Chondrocyte (in vitro differentiated cells): ENCODE measurements at regions not wholly inside any gene's neighbourhood (a gene's known extent, or its start where the extent isn't known, plus 50 kb on each side); places are given as distances from the start of the nearest gene placed in this dataset.
"Not testable (repeated sequence)": the region's sequence is repeated elsewhere in the genome, so short reads cannot be mapped to it uniquely, and the experiment has no call there.

Experiments
- DNase-seq: peaks from one replicate; pipeline ENCODE4 v3.0.0; 2021; ENCODE audit warnings: mixed read lengths, low spot score
- H3K27ac Mint-ChIP-seq: one replicate; pipeline ENCODE4 v1.8.0; 2021; ENCODE audit warnings: mild to moderate bottlenecking, moderate library complexity, mixed read lengths; ENCODE audit not compliant: unreplicated experiment
- H3K27me3 Mint-ChIP-seq: 2 replicates; pipeline ENCODE4 v1.8.0; 2021; ENCODE audit warnings: low read depth, mixed read lengths
- H3K36me3 Mint-ChIP-seq: 2 replicates; pipeline ENCODE4 v1.8.0; 2021; ENCODE audit warnings: low read depth, mixed read lengths
- H3K4me1 Mint-ChIP-seq: 2 replicates; pipeline ENCODE4 v1.8.0; 2021; ENCODE audit warnings: low read depth, mild to moderate bottlenecking, mixed read lengths
- H3K4me3 Mint-ChIP-seq: one replicate; pipeline ENCODE4 v1.8.0; 2021; ENCODE audit warnings: mild to moderate bottlenecking, moderate library complexity, mixed read lengths; ENCODE audit not compliant: unreplicated experiment
- H3K9me3 Mint-ChIP-seq: 2 replicates; pipeline ENCODE4 v1.8.0; 2021; ENCODE audit warnings: low read depth, mixed read lengths
- TF ChIP-seq, protein P1 (sequence below): fragments of 200-600 bp; sonication (generic); IDR thresholded peaks from 2 replicates; pipeline ENCODE4 v1.5.0; 2021; ENCODE audit warnings: antibody characterized with exemption, mild to moderate bottlenecking, moderate library complexity

DNA sequence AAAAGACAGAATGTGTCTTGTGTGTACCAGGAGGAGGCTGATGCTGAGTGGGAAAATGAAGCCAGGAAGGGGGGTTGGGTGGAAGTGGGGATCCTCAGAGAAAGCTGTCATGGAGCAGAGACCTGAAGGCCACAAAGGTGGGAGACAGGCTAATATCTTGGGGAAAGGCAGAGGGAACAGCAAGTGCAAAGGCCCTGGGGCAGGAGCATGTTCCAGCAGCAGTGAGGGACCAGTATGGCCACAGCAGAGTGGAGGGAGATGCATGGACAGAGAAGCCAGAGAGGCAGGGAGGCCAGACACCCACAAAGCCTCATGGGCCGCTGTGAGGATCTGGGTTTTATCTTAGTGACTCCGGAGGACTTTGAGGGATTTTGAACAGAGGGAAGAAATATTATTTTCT, 254.2 kb upstream of the SULF2 start:
- no peaks in the 10 kb centered on the region for H3K36me3 Mint-ChIP-seq
- no peaks in the 10 kb centered on the region for H3K4me1 Mint-ChIP-seq
- peaks cover 4% of the 10 kb centered on the region for H3K9me3 Mint-ChIP-seq
- DNase-seq: no peak
- H3K27ac Mint-ChIP-seq: no peak overlapping the region
- TF ChIP-seq, protein P1, sequence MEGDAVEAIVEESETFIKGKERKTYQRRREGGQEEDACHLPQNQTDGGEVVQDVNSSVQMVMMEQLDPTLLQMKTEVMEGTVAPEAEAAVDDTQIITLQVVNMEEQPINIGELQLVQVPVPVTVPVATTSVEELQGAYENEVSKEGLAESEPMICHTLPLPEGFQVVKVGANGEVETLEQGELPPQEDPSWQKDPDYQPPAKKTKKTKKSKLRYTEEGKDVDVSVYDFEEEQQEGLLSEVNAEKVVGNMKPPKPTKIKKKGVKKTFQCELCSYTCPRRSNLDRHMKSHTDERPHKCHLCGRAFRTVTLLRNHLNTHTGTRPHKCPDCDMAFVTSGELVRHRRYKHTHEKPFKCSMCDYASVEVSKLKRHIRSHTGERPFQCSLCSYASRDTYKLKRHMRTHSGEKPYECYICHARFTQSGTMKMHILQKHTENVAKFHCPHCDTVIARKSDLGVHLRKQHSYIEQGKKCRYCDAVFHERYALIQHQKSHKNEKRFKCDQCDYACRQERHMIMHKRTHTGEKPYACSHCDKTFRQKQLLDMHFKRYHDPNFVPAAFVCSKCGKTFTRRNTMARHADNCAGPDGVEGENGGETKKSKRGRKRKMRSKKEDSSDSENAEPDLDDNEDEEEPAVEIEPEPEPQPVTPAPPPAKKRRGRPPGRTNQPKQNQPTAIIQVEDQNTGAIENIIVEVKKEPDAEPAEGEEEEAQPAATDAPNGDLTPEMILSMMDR: no peak
- peaks cover 16% of the 10 kb centered on the region for H3K27me3 Mint-ChIP-seq
- no peak overlapping the region for H3K4me3 Mint-ChIP-seq

DNA sequence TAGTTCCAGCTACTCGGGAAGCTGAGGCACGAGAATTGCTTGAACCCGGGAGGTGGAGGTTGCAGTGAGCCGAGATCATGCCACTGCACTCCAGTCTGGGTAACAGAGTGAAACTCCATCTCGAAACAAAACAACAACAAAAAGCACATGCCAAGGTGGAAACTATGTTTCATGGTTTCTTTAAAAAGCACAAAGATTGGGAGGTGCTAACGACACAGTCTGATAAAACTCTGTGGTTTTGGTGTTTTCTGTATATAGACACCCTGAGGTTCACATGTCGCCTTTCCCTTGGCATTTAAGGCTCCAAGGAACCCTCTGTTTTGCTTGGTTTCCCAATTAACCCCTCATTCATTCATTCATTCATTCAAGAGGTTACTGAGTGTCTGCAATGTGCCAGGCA, 253.4 kb upstream of the SULF2 start:
- Mint-ChIP-seq H3K4me1 (no peaks in the 10 kb centered on the region), H3K4me3 (no peak overlapping the region), H3K36me3 (no peaks in the 10 kb centered on the region), H3K27ac (no peak overlapping the region), H3K9me3 (peaks cover 4% of the 10 kb centered on the region), H3K27me3 (peaks cover 16% of the 10 kb centered on the region)
- no peak for DNase-seq
- TF ChIP-seq, protein P1: no peak

DNA sequence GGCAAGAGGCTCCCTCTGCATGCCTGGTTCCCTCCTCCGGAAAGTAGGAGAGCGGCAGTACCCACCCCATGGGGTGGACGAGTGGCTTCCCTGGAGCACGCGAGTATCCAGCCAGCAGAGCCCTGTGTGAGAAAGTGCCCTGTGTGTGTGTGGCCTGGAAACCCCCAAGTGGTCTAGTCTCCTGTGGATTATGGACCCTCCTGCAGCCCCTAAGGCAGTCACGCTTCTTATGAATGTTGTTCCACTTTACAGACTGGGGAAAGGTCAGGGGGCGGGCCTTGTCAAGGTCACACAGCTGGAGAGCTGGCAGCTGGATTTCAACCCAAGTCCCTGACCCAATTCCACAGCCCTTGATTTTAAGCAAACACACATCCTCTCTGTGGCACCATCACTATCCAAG, 252.5 kb upstream of the SULF2 start:
- not testable (repeated sequence) for DNase-seq, H3K4me3 Mint-ChIP-seq, H3K4me1 Mint-ChIP-seq, H3K9me3 Mint-ChIP-seq, H3K27ac Mint-ChIP-seq, H3K36me3 Mint-ChIP-seq
- peaks cover 16% of the 10 kb centered on the region for H3K27me3 Mint-ChIP-seq

DNA sequence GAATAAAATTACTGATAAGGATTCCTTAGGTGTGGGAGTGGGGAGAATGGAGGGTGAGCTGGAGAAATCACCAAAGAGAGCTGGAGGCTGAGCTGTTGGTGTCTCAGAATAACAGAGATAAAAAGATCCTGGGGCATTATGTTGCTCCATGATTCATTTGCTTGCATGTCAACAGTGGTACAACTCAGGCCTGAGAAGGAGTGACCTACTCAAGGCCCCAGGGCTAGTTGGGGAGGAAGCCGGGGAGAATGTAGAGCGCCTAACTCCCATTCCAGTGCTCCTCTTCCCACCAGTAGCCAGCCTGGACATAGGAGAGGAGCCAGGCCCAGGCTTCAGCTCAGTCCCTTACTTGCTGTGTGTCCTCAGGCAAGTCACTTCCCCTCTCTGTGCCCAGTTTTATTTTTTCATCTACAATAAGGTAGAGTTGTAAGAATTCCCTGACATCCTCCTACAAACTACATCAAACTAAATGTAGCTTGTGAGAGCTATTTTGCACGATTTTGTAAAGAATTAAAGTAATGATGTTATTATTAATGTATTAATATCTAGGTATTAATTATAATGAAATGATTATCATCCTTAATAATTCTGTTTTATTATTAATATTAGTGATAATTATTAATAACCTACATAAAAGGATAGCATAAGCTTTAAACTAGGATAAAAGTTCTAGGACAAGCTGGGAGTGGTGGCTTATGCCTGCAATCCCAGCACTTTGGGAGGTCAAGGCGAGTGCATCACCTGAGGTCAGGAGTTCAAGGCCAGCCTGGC, 250.9 kb upstream of the SULF2 start:
- no peaks in the 10 kb centered on the region for H3K36me3 Mint-ChIP-seq
- H3K27me3 Mint-ChIP-seq: peaks cover 16% of the 10 kb centered on the region
- TF ChIP-seq, protein P1: no peak
- no peak overlapping the region for H3K4me3 Mint-ChIP-seq
- H3K27ac Mint-ChIP-seq: no peak overlapping the region
- no peak for DNase-seq
- no peaks in the 10 kb centered on the region for H3K4me1 Mint-ChIP-seq
- no peaks in the 10 kb centered on the region for H3K9me3 Mint-ChIP-seq

DNA sequence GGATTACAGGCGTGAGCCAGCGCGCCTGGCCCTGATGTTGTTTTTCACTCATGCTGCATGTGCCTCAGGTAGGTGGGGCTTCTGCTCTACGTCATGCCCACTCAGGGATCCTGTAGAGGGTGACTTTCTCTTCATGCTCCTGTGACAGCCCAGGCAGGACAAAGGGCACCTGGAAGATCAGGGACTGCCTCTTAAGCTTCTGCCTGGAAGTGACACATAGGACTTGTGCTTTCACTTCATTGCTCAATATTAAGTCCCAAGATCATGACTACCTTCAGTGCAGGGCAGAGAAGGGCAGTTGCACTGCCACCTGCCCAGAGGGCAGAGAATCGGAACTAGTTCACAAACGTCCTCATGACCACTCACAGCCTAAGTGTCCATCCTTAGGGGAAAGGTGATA, 249.5 kb upstream of the SULF2 start:
- no peaks in the 10 kb centered on the region for H3K36me3 Mint-ChIP-seq
- peaks cover 12% of the 10 kb centered on the region for H3K27me3 Mint-ChIP-seq
- H3K4me1 Mint-ChIP-seq: no peaks in the 10 kb centered on the region
- H3K4me3 Mint-ChIP-seq: no peak overlapping the region
- H3K27ac Mint-ChIP-seq: no peak overlapping the region
- no peaks in the 10 kb centered on the region for H3K9me3 Mint-ChIP-seq
- TF ChIP-seq, protein P1: no peak
- no peak for DNase-seq

DNA sequence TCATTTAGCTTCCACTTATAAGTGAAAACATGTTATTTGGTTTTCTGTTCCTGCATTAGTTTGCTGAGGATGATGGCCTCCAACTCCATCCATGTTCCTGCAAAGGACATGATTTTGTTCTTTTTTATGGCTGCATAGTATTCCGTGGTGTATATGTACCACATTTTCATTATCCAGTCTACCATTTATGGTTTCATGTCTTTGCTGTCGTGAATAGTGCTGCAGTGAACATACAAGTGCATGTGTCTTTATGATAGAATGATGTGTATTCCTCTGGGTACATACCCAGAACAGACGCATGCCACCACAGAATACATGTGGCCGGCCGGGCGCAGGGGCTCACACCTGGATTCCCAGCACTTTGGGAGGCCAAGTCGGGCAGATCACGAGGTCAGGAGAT, 247.7 kb upstream of the SULF2 start:
- not testable (repeated sequence) for DNase-seq, H3K4me3 Mint-ChIP-seq, H3K9me3 Mint-ChIP-seq, H3K4me1 Mint-ChIP-seq, H3K27ac Mint-ChIP-seq, H3K36me3 Mint-ChIP-seq
- H3K27me3 Mint-ChIP-seq: peaks cover 12% of the 10 kb centered on the region
